COLO668 (cell line): ENCODE measurements at regions not wholly inside any gene's neighbourhood (a gene's known extent, or its start where the extent isn't known, plus 50 kb on each side); places are given as distances from the start of the nearest gene placed in this dataset.
"Not testable (repeated sequence)": the region's sequence is repeated elsewhere in the genome, so short reads cannot be mapped to it uniquely, and the experiment has no call there.

ENCODE experiments used
- DNase-seq: peaks from one replicate; lab custom pipeline; 2025; ENCODE audit not compliant: unreplicated experiment; lab: John Stamatoyannopoulos, UW

- DNase-seq = no peak
Measured at GRCh38 chr10:35827783-35828182, 185.7 kb upstream of the FZD8 start.

- no peak for DNase-seq
Measured at GRCh38 chr10:35824704-35825103, 182.6 kb upstream of the FZD8 start.

DNA sequence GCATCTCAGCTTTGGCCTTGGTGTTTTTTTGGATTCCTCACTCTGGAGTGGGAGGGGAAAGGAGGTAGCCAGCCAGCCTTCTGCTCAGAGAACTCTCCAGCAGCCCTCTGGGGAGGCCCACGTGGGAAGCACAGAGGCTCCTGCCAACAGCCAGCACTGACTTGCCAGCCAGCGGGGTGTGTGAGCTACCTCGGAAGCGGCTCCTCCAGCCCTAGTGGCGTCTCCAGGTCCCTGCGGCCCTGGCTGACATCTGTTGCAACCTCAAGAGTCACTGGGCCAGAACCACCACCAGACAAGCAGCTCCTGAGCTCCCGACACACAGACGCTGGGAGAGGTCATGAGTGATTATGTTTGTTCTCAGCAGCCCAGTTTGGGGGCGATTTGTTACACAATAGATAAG lies 180.2 kb upstream of the FZD8 start:
- no peak for DNase-seq

DNA sequence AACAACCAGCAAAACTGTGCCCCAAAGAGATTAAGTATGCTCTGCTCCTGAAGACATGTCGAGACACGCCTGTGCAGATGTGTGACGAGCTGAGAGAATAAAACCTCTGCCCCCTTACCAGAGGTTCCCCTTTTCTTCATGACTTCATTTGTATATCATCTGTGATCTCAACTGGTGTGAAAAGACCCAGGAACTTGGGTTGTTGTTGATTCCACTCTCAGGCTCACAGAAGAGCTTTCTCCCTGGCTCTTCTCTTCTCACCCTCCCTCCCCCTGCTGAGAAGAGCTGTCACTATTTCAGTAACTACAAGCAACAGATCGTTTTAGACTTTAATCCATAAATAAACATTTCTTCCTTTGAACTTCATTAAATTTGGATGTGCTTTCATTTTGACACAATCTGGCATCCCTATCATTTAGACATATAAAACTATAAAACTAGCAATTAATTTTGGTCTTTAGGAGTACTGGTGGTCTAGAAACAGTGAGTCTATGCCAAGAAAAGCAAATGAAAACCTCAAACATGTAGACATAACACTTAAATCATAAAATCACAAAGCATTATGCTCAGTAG lies 179.3 kb upstream of the FZD8 start:
- DNase-seq = no peak

- no peak for DNase-seq
Measured at GRCh38 chr10:35819736-35820135, 177.6 kb upstream of the FZD8 start.

DNA sequence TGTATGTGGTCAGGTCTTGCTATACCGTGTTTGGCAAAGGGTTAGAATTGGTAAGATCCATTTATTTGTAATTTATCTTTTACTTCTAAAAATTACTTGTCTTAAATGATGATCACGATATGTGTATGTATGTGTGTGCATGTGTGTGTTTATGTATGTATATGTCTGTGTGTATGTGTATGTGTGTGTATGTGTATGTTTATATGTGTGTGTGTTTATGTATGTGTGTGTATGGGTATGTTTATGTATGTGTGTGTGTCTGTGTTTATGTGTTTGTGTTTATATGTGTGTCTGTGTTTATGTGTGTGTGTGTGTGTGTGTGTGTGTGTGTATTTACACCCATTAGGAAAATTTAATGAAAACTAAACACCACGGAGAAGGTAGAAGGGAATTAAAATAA lies 176.9 kb upstream of the FZD8 start:
- DNase-seq = no peak

DNA sequence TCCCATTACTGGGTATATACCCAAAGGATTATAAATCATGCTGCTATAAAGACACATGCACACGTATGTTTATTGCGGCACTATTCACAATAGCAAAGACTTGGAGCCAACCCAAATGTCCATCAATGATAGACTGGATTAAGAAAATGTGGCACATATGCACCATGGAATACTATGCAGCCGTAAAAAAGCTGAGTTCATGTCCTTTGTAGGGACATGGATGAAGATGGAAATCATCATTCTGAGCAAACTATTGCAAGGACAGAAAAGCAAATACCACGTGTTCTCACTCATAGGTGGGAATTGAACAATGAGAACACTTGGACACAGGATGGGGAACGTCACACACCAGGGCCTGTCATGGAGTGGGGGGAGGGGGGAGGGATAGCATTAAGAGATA lies 175.0 kb upstream of the FZD8 start:
- not testable (repeated sequence) for DNase-seq

DNA sequence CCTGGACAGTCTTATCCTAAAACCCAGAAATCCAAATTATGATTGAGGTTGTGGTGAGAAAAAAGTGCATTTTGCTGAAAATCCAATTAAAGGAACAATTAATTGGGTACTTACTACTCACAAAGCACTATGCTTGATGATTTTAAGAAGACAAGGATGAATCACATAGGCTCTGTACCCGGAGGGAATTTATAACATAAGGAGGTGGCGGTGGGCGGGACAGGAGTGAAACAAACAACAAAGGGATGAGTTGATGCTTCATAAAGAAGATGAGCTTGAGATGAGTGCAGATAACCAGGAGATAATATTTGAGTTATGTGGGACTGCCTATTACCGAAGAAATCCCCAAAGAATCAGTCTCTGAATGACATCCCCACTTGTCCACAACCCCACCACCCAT lies 171.1 kb upstream of the FZD8 start:
- no peak for DNase-seq

- no peak for DNase-seq
Measured at GRCh38 chr10:35808344-35808743, 166.2 kb upstream of the FZD8 start.

DNA sequence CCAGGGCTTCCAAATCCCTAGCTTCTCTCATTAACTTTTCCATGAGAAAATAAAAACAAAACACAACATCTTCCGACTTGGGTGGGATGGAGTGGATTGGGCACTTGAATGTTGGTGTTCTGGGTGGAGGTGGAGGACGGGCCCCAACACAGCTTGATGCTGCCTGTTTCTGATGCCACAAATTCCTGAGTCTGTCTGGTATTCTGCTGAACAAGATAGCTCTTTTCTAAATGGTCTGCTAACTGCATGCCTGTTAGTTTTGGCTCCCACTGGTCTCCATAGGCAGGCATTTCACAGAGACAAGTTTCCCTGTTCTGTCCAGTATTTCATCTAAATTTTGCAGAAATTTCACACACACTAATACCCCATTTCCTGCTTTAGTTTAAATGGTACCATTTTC lies 160.9 kb upstream of the FZD8 start:
- DNase-seq = no peak

DNA sequence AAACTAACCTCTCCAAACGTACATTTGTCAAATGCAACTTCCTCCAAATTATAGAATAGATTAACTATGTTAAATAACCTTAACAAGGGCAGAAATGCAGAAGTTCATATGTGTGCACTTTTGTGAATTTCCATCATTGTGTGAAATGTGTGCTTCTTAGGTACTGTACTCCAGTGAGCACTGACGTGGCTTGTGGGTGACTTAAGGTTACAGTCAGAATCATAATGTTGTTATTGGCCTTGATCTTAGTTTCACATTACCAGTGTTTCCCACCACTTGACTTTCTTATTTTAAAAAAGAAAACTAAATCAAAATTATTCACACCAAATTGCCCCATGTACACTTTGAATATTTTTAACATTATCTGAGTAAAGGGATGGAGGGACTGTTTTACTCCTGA lies 155.1 kb upstream of the FZD8 start:
- DNase-seq = no peak

DNA sequence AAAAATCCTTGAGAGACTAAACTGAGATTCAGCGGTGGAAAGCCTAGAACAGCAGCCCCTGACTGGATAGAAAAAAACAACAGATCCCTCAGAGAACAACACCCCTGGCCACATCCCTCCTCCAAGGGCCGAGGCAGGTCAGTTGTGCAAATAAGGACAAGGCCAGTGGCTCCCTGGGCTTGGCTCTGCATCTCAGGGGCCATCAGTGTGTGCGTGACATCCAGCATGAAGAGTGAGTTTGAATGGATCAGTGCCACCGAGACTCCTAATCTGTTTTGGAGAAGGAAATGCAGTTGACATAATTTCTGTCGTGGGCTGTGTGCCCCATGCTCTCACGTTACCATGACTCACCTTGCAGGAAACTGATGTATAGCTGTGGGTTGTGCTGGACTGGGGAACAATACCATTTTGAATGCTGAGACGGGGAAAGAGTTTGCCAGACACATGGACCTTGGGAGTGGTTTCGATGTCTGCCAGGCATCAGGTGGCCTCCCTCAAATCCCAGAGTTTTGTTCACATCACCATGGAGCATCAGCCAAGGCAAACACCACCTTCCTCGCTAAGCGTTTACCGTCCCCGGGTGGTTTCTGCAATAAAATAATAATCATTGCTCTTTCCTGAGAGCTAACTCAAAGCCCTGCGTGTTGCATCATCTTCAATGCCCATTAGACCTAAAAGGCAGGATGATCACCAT lies 153.2 kb upstream of the FZD8 start:
- peak; percentile 26 for DNase-seq

GRCh38 chr10:35794703-35795102 lies 152.6 kb upstream of the FZD8 start:
- DNase-seq = no peak

DNA sequence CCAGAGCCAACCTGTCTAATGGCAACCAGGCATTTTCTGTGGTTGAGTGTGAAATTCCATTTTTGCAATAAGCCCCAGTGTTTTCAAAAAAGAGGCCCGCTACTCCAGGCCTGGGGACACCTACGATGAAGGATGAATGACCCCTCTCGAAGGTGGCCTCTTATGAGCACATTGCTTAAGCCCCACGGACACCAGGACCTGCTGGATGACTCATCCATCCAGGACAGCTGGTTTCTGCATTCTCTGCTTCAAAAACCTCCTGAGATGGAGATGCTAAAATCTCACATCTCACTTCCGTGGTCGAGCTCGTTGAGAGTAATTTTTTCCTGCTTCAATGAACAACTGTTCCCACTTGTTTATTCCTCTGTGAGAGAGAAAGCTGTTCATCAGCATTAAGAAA lies 150.2 kb upstream of the FZD8 start:
- DNase-seq = no peak

GRCh38 chr10:35789996-35790395 lies 147.9 kb upstream of the FZD8 start:
- no peak for DNase-seq

GRCh38 chr10:35784751-35785150 lies 142.7 kb upstream of the FZD8 start:
- no peak for DNase-seq

DNA sequence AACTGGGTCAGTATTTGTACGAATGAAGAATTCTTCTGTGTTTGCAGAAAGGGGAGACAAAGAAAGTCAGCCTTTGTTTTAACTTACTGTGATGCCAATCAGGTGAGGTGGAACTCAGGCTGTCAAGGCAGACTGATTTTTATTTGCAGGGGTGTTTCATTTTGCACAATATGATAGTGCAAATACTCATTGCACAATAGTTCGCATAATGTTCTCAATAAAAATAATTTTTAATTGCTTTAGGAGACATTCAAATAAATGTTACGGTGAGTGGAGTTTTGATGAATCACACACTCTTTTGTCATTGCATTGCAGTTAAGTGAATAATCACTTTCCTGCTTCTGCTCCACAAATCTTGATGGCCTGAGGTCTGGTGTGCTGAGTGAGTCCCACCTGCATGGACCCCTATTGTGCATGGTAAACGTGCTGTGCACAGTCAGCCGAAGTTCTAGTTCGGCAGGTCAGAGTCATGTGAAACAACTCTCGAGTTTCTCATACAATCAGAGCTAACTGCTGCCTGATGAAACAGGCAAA lies 141.3 kb upstream of the FZD8 start:
- no peak for DNase-seq

DNA sequence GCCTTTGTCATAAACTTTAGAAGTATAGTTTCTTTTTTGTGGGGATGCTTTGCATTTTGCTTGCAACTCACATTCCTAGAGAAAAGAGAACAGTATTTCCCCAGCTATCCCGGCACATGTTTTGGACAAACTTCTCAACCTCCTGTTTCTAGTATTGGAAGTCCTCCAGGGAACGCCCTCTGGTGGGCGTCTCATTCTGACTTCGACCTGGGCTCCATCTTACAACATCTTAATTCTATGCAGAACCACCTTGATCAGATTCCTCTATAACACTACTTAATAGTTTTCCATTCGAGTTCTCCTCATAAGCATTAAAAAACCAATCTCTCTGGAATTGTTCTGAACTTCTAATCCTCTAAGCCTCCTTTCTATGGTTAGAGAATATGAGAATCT lies 139.5 kb upstream of the FZD8 start:
- DNase-seq = peak; percentile 23

- DNase-seq = no peak
Measured at GRCh38 chr10:35780970-35781642, 139.0 kb upstream of the FZD8 start.

DNA sequence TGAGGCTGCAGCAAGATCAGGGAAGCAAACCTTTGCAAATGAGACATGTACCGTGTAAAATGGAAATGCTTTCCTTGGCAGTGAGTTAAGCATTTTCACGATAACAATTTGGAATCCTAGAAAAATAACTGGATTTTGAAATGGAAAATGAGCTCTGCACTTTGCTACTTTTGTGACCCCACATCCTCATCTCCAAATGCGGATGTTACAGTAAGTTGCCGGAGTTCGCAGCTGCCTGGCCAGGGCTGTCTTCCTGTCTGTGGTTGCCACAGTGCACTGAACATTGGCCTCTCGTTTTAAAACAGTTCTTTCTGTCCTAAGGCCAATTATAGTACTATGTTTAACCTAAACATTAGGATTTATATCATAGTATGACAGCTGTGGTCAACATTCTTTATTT lies 136.2 kb upstream of the FZD8 start:
- no peak for DNase-seq

DNA sequence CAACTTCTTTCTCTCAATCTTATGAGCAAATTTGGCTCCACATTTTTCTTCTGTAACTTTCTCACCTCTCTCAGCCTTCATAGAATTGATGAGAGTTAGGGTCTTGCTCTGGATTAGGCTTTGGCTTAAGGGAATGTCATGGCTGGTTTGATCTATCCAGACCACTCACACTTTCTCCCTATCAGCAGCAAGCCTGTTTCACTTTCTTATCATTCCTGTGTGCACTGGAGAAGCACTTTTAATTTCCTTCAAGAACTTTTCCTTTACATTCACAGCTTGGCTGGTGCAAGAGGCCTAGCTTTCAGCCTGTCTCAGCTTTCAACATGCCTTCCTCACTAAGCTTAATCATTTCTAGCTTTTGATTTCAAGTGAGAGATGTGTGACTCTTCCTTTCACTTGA lies 134.5 kb upstream of the FZD8 start:
- not testable (repeated sequence) for DNase-seq

DNA sequence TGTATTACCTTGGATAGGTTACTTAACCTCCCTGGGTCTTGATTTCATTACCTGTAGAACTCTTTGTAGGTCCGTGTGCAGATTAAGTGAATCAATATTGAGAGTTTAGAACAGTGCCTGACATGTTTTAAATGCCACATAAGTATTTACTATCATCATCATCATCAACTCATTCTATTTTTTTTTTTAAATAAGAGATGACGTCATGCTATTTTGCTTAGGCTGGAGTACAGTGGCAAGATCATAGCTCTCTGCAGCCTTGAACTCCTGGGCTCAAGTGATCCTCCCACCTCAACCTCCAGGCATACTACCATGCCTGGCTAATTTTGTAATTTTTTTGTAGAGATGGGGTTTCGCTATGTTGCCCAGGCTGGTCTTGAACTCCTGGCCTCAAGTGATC lies 132.0 kb upstream of the FZD8 start:
- DNase-seq = no peak
